ENCODE measurements at regions not wholly inside any gene's neighbourhood (a gene's known extent, or its start where the extent isn't known, plus 50 kb on each side); places are given as distances from the start of the nearest gene placed in this dataset.

GRCh38 chr1:38787041-38787440, 72.5 kb downstream of the RRAGC start:
- ChIA-PET CTCF (no interaction called here), POLR2A (no interaction called here)
- Mint-ChIP-seq H3K27me3 (ENCODE audit: low read depth) (peaks cover 2% of the 10 kb centered on the region), H3K27ac (0 out of 2 replicates have a peak overlapping the region, but pooled peaks have one; percentile 23), H3K4me1 (peaks cover 44% of the 10 kb centered on the region), H3K9me3 (no peaks in the 10 kb centered on the region), H3K36me3 (no peaks in the 10 kb centered on the region), H3K4me3 (no peak overlapping the region)
- ATAC-seq (peak; percentile 43; the same call in 1 of the 2 replicates), DNase-seq (ENCODE audit: low spot score) (no peak)
- TF ChIP-seq FOXK1 (CRISPR knock-in tag; IDR thresholded peaks at IDR 0.05) (no peak), USF2 (CRISPR knock-in tag; IDR thresholded peaks at IDR 0.05) (no peak)

DNA sequence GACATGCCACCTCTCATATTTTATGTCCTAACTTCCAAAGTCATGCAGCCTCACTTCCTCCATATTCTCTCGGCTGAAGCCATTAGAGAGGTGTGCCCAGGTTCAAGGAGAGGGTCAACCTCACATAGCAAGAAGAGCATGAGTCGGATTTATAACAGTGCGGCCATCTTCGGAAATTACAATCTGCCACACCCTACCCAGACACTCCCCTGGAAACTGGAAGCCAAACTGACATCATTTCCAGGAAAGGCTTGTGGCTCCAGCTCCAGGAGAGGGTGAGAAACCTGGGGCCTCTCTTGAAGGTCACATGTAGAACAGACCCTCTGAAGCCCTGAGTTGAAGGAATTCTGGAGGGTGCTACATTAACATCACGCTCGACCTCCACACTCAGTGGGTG, 73.5 kb downstream of the RRAGC start:
- POLR2A ChIA-PET, result no interaction called here

More for the DNA sequence above, 73.5 kb downstream of the RRAGC start:
- peaks cover 54% of the 10 kb centered on the region for H3K4me1 Mint-ChIP-seq
- no peak overlapping the region for H3K4me3 Mint-ChIP-seq
- CTCF ChIA-PET, result no interaction called here
- no peaks in the 10 kb centered on the region for H3K9me3 Mint-ChIP-seq
- TF ChIP-seq MYBL2 (CRISPR knock-in tag; IDR thresholded peaks at IDR 0.05), result no peak
- TF ChIP-seq, protein P1, sequence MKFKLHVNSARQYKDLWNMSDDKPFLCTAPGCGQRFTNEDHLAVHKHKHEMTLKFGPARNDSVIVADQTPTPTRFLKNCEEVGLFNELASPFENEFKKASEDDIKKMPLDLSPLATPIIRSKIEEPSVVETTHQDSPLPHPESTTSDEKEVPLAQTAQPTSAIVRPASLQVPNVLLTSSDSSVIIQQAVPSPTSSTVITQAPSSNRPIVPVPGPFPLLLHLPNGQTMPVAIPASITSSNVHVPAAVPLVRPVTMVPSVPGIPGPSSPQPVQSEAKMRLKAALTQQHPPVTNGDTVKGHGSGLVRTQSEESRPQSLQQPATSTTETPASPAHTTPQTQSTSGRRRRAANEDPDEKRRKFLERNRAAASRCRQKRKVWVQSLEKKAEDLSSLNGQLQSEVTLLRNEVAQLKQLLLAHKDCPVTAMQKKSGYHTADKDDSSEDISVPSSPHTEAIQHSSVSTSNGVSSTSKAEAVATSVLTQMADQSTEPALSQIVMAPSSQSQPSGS (CRISPR knock-in tag; IDR thresholded peaks at IDR 0.05; ENCODE audit: borderline replicate concordance, low read depth), result no peak
- TF ChIP-seq CDX4 (CRISPR knock-in tag; IDR thresholded peaks at IDR 0.05; ENCODE audit: borderline replicate concordance), result no peak
- TF ChIP-seq, protein P2, sequence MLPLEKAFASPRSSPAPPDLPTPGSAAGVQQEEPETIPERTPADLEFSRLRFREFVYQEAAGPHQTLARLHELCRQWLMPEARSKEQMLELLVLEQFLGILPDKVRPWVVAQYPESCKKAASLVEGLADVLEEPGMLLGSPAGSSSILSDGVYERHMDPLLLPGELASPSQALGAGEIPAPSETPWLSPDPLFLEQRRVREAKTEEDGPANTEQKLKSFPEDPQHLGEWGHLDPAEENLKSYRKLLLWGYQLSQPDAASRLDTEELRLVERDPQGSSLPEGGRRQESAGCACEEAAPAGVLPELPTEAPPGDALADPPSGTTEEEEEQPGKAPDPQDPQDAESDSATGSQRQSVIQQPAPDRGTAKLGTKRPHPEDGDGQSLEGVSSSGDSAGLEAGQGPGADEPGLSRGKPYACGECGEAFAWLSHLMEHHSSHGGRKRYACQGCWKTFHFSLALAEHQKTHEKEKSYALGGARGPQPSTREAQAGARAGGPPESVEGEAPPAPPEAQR (CRISPR knock-in tag; IDR thresholded peaks at IDR 0.05), result no peak
- TF ChIP-seq OVOL2 (CRISPR knock-in tag; IDR thresholded peaks at IDR 0.05; ENCODE audit: borderline replicate concordance), result no peak
- TF ChIP-seq, protein P3, sequence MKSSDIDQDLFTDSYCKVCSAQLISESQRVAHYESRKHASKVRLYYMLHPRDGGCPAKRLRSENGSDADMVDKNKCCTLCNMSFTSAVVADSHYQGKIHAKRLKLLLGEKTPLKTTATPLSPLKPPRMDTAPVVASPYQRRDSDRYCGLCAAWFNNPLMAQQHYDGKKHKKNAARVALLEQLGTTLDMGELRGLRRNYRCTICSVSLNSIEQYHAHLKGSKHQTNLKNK (CRISPR knock-in tag; IDR thresholded peaks at IDR 0.05), result no peak
- TF ChIP-seq JAZF1 (CRISPR knock-in tag; IDR thresholded peaks at IDR 0.05), result no peak
- no peak for TF ChIP-seq ATF3 (CRISPR knock-in tag; conservative IDR thresholded peaks at IDR 0.05)
- no peak for TF ChIP-seq SMAD3 (CRISPR knock-in tag; IDR thresholded peaks at IDR 0.05; ENCODE audit: borderline replicate concordance)
- no peak for TF ChIP-seq AFF4 (CRISPR knock-in tag; IDR thresholded peaks at IDR 0.05; ENCODE audit: borderline replicate concordance)
- TF ChIP-seq E2F4 (CRISPR knock-in tag; IDR thresholded peaks at IDR 0.05; ENCODE audit: borderline replicate concordance, low read depth), result no peak
- TF ChIP-seq, protein P4, sequence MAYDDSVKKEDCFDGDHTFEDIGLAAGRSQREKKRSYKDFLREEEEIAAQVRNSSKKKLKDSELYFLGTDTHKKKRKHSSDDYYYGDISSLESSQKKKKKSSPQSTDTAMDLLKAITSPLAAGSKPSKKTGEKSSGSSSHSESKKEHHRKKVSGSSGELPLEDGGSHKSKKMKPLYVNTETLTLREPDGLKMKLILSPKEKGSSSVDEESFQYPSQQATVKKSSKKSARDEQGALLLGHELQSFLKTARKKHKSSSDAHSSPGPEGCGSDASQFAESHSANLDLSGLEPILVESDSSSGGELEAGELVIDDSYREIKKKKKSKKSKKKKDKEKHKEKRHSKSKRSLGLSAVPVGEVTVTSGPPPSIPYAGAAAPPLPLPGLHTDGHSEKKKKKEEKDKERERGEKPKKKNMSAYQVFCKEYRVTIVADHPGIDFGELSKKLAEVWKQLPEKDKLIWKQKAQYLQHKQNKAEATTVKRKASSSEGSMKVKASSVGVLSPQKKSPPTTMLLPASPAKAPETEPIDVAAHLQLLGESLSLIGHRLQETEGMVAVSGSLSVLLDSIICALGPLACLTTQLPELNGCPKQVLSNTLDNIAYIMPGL (CRISPR knock-in tag; IDR thresholded peaks at IDR 0.05), result no peak
- TF ChIP-seq RELA (CRISPR knock-in tag; IDR thresholded peaks at IDR 0.05; ENCODE audit: borderline replicate concordance), result no peak
- no peak for TF ChIP-seq TCF7 (CRISPR knock-in tag; IDR thresholded peaks at IDR 0.05; ENCODE audit: low read depth)
- no peak for TF ChIP-seq E2F5 (CRISPR knock-in tag; IDR thresholded peaks at IDR 0.05)
- no peak for TF ChIP-seq ZNF425 (CRISPR knock-in tag; conservative IDR thresholded peaks at IDR 0.05)
- DNase-seq (ENCODE audit: low spot score) (no peak), ATAC-seq (no peak)
- H3K27me3 Mint-ChIP-seq (ENCODE audit: low read depth), result peaks cover 6% of the 10 kb centered on the region
- H3K27ac Mint-ChIP-seq, result no peak overlapping the region
- H3K36me3 Mint-ChIP-seq, result no peaks in the 10 kb centered on the region

All from WTC11 (cell line).